ENCODE measurements at regions not wholly inside any gene's neighbourhood (a gene's known extent, or its start where the extent isn't known, plus 50 kb on each side); places are given as distances from the start of the nearest gene placed in this dataset.

DNA sequence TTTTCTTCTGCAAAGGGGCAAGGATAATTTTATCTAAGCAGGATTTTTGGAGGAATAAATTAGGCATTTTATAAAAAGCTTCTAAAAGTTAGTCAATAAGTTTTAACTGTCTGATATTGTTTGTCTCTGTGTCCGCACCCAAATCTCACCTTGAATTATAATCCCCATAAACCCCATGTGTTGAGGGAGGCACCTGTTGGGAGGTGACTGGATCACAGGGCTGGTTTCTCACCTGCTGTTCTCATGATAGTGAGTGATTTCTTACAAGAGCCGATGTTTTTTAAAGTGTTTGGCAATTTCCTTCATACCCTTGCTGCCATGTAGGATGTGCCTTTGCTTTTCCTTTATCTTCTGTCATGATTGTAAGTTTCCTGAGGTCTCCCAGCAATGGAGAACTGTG is 481.4 kb downstream of the GBA3 start (continued):
- TF ChIP-seq SIN3A (IDR thresholded peaks at IDR 0.05; ENCODE audit: borderline replicate concordance, low read depth, low read length) = no peak
- TF ChIP-seq GTF2F1 (IDR thresholded peaks at IDR 0.05; ENCODE audit: low read length) = no peak
- TF ChIP-seq NR1H2 (CRISPR knock-in tag; IDR thresholded peaks at IDR 0.05; ENCODE audit: borderline replicate concordance, low read depth) = no peak
- TF ChIP-seq ZFY (CRISPR knock-in tag; IDR thresholded peaks at IDR 0.05) = no peak
- no peak for TF ChIP-seq MAF1 (CRISPR knock-in tag; IDR thresholded peaks at IDR 0.05; ENCODE audit: borderline replicate concordance)
- TF ChIP-seq, protein P1, sequence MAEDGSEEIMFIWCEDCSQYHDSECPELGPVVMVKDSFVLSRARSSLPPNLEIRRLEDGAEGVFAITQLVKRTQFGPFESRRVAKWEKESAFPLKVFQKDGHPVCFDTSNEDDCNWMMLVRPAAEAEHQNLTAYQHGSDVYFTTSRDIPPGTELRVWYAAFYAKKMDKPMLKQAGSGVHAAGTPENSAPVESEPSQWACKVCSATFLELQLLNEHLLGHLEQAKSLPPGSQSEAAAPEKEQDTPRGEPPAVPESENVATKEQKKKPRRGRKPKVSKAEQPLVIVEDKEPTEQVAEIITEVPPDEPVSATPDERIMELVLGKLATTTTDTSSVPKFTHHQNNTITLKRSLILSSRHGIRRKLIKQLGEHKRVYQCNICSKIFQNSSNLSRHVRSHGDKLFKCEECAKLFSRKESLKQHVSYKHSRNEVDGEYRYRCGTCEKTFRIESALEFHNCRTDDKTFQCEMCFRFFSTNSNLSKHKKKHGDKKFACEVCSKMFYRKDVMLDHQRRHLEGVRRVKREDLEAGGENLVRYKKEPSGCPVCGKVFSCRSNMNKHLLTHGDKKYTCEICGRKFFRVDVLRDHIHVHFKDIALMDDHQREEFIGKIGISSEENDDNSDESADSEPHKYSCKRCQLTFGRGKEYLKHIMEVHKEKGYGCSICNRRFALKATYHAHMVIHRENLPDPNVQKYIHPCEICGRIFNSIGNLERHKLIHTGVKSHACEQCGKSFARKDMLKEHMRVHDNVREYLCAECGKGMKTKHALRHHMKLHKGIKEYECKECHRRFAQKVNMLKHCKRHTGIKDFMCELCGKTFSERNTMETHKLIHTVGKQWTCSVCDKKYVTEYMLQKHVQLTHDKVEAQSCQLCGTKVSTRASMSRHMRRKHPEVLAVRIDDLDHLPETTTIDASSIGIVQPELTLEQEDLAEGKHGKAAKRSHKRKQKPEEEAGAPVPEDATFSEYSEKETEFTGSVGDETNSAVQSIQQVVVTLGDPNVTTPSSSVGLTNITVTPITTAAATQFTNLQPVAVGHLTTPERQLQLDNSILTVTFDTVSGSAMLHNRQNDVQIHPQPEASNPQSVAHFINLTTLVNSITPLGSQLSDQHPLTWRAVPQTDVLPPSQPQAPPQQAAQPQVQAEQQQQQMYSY (CRISPR knock-in tag; IDR thresholded peaks at IDR 0.05) = no peak
- no peak for TF ChIP-seq GFI1 (CRISPR knock-in tag; IDR thresholded peaks at IDR 0.05; ENCODE audit: borderline replicate concordance)
- TF ChIP-seq SCMH1 (CRISPR knock-in tag; IDR thresholded peaks at IDR 0.05; ENCODE audit: borderline replicate concordance) = no peak
- no peak for TF ChIP-seq NCOA2 (CRISPR knock-in tag; IDR thresholded peaks at IDR 0.05)

DNA sequence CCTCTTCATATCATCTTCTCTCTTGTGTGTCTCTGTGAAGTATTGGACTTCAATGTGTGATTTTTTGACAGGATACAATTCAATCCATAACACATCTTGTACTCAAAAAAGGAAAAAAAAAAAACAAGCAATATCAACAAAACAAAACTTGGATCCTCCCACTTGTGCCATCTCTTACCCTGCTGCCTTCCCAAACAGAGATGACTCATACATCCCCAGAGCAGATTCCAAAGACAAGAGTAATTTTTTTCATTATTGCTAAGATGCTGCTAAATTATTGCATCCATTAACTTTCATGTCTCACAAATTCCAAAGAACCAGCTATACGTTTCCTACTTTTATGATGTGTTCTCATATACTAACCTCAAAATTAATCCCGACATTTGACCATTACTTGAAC is 479.2 kb downstream of the GBA3 start:
- in situ Hi-C loops (cut with HindIII; ENCODE audit: extremely low pct_ligation_motif_present, low pct_unique_long_range_greater_than_20kb) (no loop called here), intact Hi-C loops (cut with micrococcal nuclease; ENCODE audit: unreplicated experiment) (no loop called here)
- WGBS (ENCODE audit: low lambda C conversion rate) = 0% methylated on average over 2 of the region's 2 CpGs
- H3K27ac ChIP-seq (ENCODE audit: extremely low read length, insufficient read depth, low read length) = no peak overlapping the region
- H3K4me2 ChIP-seq (ENCODE audit: low read depth, low read length) = no peak overlapping the region
- H3K4me3 ChIP-seq (replicated peaks in 1 of 3; ENCODE audit: insufficient read depth in 1 of 3, low read depth in 2 of 3, low read length in 3 of 3) = no peak overlapping the region
- H3K9me3 ChIP-seq (ENCODE audit: low read length) = no peaks in the 10 kb centered on the region; the same call in 1 of the 2 replicates
- no peaks in the 10 kb centered on the region for H4K20me1 ChIP-seq (ENCODE audit: insufficient read depth, low read length)
- no peaks in the 10 kb centered on the region for H3K27me3 ChIP-seq (ENCODE audit: control insufficient read depth in 1 of 2, insufficient read depth in 2 of 2, low read length in 2 of 2)
- ATAC-seq (no peak), FAIRE-seq (no peak), DNase-seq (ENCODE audit: low spot score) (no peak)
- no peak overlapping the region for H2AFZ ChIP-seq (ENCODE audit: low read length)
- H3K9ac ChIP-seq (ENCODE audit: insufficient read depth, low read depth, low read length) = no peak overlapping the region
- POLR2A ChIA-PET = no interaction called here
- BruUV-seq (replicated peaks) = no TSS peak
- no peaks in the 10 kb centered on the region for H3K79me2 ChIP-seq (ENCODE audit: insufficient read depth, low read length)
- CTCF ChIA-PET (ENCODE audit: low intra/inter-chr PET ratio, low total read pairs) = no interaction called here
- no peaks in the 10 kb centered on the region for H3K36me3 ChIP-seq (replicated peaks in 1 of 2; ENCODE audit: control insufficient read depth in 1 of 2, insufficient read depth in 2 of 2, low read length in 2 of 2)
- no peaks in the 10 kb centered on the region for H3K4me1 ChIP-seq (ENCODE audit: insufficient read depth, low read length)
- TF ChIP-seq ZBTB8A (CRISPR knock-in tag; IDR thresholded peaks at IDR 0.05; ENCODE audit: borderline replicate concordance, low read depth) (no peak), CHCHD3 (CRISPR knock-in tag; IDR thresholded peaks at IDR 0.05) (no peak), ZNF143 (CRISPR knock-in tag; IDR thresholded peaks at IDR 0.05) (no peak), RBFOX2 (IDR thresholded peaks at IDR 0.05; ENCODE audit: low read depth, low read length) (no peak), ZNF598 (CRISPR knock-in tag; IDR thresholded peaks at IDR 0.05; ENCODE audit: borderline replicate concordance) (no peak)
- TF ChIP-seq, protein P2, sequence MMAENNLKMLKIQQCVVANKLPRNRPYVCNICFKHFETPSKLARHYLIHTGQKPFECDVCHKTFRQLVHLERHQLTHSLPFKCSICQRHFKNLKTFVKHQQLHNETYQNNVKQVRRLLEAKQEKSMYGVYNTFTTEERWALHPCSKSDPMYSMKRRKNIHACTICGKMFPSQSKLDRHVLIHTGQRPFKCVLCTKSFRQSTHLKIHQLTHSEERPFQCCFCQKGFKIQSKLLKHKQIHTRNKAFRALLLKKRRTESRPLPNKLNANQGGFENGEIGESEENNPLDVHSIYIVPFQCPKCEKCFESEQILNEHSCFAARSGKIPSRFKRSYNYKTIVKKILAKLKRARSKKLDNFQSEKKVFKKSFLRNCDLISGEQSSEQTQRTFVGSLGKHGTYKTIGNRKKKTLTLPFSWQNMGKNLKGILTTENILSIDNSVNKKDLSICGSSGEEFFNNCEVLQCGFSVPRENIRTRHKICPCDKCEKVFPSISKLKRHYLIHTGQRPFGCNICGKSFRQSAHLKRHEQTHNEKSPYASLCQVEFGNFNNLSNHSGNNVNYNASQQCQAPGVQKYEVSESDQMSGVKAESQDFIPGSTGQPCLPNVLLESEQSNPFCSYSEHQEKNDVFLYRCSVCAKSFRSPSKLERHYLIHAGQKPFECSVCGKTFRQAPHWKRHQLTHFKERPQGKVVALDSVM (CRISPR knock-in tag; IDR thresholded peaks at IDR 0.05) = no peak
- TF ChIP-seq, protein P3, sequence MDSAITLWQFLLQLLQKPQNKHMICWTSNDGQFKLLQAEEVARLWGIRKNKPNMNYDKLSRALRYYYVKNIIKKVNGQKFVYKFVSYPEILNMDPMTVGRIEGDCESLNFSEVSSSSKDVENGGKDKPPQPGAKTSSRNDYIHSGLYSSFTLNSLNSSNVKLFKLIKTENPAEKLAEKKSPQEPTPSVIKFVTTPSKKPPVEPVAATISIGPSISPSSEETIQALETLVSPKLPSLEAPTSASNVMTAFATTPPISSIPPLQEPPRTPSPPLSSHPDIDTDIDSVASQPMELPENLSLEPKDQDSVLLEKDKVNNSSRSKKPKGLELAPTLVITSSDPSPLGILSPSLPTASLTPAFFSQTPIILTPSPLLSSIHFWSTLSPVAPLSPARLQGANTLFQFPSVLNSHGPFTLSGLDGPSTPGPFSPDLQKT (CRISPR knock-in tag; IDR thresholded peaks at IDR 0.05; ENCODE audit: borderline replicate concordance) = no peak
- TF ChIP-seq, protein P4, sequence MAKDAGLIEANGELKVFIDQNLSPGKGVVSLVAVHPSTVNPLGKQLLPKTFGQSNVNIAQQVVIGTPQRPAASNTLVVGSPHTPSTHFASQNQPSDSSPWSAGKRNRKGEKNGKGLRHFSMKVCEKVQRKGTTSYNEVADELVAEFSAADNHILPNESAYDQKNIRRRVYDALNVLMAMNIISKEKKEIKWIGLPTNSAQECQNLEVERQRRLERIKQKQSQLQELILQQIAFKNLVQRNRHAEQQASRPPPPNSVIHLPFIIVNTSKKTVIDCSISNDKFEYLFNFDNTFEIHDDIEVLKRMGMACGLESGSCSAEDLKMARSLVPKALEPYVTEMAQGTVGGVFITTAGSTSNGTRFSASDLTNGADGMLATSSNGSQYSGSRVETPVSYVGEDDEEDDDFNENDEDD (CRISPR knock-in tag; IDR thresholded peaks at IDR 0.05; ENCODE audit: borderline replicate concordance) = no peak

Measured in HepG2 (cell line).